GM21619 (cell line): ENCODE measurements at regions not wholly inside any gene's neighbourhood (a gene's known extent, or its start where the extent isn't known, plus 50 kb on each side); places are given as distances from the start of the nearest gene placed in this dataset.
"Not testable (repeated sequence)": the region's sequence is repeated elsewhere in the genome, so short reads cannot be mapped to it uniquely, and the experiment has no call there.

ENCODE experiments used
- ATAC-seq: cut with Tn5 transposase; IDR thresholded peaks from one replicate; pipeline ENCODE4 v1.9.1; 2021; ENCODE audit not compliant: unreplicated experiment

GRCh38 chr6:146931214-146931613 lies 273.0 kb upstream of the STXBP5 start:
- no peak for ATAC-seq

GRCh38 chr6:146937316-146937715 lies 266.9 kb upstream of the STXBP5 start:
- no peak for ATAC-seq

GRCh38 chr6:146938266-146938665 lies 266.0 kb upstream of the STXBP5 start:
- no peak for ATAC-seq

DNA sequence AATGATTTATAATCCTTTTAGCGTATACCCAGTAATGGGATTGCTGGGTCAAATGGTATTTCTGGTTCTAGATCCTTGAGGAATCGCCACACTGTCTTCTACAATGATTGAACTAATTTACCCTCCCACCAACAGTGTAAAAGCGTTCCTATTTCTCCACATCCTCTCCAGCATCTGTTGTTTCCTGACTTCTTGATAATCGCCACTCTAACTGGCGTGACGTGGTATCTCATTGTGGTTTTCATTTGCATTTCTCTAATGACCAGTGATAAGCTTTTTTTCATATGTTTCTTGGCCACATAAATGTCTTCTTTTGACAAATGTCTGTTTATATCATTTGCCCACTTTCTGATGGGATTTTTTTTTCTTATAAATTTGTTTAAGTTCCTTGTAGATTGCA lies 264.8 kb upstream of the STXBP5 start:
- ATAC-seq, result not testable (repeated sequence)

DNA sequence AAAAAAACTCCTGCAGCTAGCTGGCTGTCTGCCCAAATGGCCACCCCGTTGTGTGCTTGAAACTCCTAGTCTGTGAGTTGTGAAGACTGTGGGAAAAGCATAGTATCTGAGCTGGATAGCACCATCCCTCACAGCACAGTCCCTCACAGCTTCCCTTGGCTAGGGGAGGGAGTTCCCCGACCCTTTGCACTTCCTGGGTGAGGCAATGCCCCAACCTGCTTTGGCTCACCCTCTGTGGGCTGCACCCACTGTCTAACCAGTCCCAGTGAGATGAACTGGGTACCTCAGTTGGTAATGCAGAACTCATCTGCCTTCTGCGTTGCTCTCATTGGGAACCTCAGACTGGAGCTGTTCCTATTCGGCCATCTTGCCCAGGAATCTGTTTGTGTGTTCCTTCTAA lies 260.6 kb upstream of the STXBP5 start:
- no peak for ATAC-seq

DNA sequence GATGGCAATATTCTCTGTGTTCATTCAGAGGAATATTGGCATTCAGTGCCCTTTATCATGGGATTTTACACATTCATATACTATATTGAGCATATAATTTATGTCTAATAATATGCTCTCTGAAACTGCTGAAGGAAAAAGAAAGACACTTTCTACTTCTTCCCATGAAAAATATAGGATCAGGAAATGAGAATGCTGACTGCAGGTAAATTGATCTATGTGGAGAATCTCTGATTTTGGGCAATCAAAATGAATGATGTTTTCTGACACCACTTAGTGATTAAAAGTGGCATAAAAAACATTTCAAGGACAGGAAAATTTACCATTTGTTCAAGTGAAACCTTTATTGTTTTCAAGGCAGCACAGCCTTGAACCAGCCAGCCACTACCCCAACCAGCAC lies 260.1 kb upstream of the STXBP5 start:
- no peak for ATAC-seq

DNA sequence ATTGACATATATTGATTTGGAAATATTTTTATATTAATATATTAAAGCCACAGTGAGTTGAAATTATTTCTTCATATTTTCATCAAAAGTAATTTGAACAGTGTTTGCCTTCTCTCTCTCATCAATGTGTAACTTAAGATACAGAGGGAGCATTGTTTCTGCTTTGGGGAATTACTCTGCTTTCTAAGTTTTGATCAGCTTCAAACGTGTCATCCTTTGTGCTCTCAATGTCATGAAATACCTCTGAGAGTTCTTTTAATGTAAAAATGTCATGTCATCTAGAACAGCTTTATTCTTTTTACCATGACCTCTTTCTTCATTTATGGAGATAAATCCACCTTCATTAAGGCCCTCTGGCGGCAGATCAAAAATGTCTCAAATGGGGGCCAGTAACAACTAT lies 259.4 kb upstream of the STXBP5 start:
- no peak for ATAC-seq

GRCh38 chr6:146946559-146946958 lies 257.7 kb upstream of the STXBP5 start:
- no peak for ATAC-seq

GRCh38 chr6:146948790-146949342 lies 255.4 kb upstream of the STXBP5 start:
- no peak for ATAC-seq

- ATAC-seq, result no peak
These were observed 254.8 kb upstream of the STXBP5 start for GRCh38 chr6:146949425-146949824.

DNA sequence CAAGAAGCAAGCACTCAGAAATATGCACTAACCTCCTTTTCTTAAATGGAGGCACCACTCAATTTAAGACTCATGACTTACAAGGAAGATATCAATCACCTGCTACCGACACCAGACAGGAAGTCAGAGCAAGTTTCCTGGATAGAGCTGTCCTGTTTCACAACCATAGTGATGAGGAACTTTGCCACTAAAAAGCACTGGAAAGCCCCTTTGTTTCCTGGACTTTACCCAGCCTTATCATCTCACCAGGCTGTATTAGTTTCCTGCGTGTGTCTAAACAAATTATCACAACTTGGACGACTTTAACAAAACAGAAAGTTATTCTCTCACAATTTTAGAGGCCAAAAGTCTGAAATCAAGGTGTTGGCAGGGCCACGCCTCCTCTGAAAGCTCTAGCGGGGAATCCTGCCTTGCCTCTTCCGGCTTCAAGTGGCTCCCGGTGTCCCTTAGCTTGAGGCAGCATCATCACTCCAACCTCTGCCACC lies 253.8 kb upstream of the STXBP5 start:
- ATAC-seq, result no peak

DNA sequence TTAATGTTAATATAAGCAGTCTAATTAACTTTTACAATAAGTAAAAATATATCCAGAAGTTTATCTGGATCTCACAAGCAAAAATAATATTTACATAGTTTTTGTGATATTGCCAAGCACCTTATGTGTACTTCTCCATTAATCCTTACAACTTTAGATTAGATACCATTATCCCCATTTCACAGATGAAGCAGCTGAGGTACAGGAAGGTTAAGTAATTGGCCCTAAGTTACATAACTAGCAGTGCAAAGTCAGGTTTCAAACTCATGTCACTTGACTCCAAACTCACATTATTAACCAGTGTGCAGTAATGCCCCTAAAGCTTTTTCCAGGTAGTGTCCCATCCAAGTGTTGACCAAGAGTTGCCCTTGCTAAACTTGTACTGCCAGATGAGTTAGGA lies 248.6 kb upstream of the STXBP5 start:
- no peak for ATAC-seq

DNA sequence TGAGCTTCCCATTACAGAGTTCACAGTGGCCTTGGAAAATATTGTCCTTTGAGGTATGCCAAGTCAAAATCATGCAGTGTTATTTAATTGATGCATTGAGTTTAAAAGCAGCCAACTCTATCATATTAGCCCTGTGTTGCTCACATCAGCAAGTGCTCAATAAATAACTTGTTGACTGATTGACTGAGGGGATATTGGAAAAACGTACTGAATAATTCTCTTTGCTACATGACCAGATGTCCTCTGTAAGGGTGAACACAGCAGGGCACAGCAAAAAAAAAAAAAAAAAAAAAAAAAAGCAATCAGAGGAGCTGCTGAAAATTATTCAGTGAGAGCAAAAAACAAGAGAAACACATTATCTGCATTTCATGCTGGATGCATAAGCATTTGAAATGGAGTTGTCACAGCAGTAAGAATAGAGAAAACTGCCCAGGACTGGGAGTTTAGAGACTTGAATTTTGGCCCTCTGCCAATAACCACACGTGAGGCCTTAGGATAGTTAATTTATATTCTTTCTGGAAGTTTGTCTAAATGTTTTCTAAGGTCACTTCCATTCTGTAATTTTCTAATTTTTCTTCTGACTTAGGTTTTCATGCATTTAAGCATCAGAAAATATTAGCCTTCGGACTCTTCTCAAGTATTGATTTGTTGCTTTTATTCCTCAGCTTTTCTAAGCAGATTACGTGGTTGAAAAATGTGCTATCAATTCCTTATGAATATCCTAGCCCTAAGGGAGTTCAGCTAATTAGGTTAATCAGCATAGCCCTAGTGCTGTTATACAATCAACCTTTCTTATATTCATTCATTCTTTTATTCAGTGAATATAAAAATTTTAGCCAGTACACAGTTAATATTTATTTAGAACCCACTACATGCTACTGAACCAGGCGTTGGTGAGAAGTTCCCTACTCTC lies 246.8 kb upstream of the STXBP5 start:
- ATAC-seq, result no peak

GRCh38 chr6:146961831-146962230 lies 242.4 kb upstream of the STXBP5 start:
- no peak for ATAC-seq

DNA sequence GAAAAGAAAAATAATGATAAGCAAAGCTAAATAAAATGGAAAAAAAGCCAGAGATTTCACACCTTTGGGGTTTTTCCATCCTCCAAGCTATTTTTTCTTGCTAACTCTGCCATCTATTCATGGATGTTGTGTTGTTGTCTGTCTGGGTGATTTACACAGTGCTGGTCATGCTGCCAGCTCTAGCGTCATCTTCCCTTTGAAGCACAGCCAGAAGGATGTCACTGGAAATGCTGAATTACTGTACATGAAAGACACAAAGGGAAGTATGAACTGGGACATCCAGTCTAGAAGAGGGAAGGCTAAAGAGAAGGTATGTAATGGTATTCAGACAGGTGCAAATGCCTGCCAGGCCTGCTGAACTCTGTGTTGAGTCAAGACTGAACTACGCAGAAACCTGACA lies 241.9 kb upstream of the STXBP5 start:
- ATAC-seq, result no peak

- ATAC-seq, result no peak
These were observed 239.0 kb upstream of the STXBP5 start for GRCh38 chr6:146965110-146965689.

DNA sequence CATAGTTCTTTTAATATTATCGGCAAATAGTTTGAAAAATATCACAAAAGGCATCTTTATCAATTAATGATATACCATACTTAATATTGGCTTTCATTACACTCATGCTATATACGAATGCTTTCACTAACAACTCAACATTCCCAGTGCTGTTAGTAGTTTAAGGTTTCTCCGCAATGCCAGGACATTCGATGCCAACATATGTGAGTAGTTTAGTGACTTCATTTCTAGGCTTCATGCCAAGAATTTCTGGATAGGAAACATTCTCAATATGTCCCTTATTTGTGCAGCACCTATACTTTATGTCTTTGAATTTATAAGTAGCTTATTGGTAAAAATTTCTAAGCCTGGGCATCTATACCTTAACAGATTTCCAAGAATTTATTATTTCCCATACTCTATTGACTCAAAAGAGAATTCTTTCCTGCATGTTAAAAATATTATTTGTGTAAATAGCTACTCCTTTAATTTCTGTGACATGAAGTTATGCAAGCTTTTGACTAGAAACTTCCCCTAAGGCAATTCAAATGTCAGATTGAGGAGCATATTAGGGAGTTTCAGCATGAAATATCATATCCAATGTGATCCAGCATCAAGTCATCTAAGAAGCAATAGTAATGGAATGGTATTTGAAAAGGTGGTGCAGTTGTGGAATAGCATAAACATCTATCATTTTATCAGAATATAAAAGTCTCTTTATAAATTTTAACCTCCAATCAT lies 236.0 kb upstream of the STXBP5 start:
- no peak for ATAC-seq

- no peak for ATAC-seq
These were observed 231.7 kb upstream of the STXBP5 start for GRCh38 chr6:146972546-146972945.

- ATAC-seq, result no peak
These were observed 229.9 kb upstream of the STXBP5 start for GRCh38 chr6:146974351-146974750.

- no peak for ATAC-seq
These were observed 229.1 kb upstream of the STXBP5 start for GRCh38 chr6:146975093-146975492.

DNA sequence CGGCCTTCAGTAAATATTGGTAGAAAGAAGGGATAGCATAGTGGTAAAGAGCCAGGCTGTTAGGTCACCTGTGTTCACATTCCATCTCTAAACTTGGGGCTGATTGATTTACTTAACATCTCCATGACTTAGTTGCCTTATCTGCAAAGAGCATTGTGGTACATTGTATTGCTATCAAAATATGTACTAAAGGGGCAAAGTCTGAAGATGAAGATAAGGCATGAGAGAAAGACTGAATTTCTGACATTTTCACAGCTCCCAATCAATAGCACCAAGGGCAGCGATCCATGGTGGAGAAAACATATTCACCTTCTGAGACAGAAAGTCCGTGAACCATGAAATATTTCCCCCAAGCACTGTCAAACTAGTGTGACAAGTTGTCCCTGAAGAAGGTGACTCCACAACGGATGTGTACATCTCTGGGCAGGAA lies 223.3 kb upstream of the STXBP5 start:
- no peak for ATAC-seq
